GM21786 (cell line): ENCODE measurements at regions not wholly inside any gene's neighbourhood (a gene's known extent, or its start where the extent isn't known, plus 50 kb on each side); places are given as distances from the start of the nearest gene placed in this dataset.

Source experiments
- ATAC-seq: cut with Tn5 transposase; IDR thresholded peaks from one replicate; pipeline ENCODE4 v1.9.1; 2021; ENCODE audit not compliant: unreplicated experiment

- ATAC-seq, result no peak
These were observed 1026.6 kb downstream of the BRD1 start for GRCh38 chr22:48800886-48801607.

- no peak for ATAC-seq
These were observed 1027.4 kb downstream of the BRD1 start for GRCh38 chr22:48800036-48800885.

DNA sequence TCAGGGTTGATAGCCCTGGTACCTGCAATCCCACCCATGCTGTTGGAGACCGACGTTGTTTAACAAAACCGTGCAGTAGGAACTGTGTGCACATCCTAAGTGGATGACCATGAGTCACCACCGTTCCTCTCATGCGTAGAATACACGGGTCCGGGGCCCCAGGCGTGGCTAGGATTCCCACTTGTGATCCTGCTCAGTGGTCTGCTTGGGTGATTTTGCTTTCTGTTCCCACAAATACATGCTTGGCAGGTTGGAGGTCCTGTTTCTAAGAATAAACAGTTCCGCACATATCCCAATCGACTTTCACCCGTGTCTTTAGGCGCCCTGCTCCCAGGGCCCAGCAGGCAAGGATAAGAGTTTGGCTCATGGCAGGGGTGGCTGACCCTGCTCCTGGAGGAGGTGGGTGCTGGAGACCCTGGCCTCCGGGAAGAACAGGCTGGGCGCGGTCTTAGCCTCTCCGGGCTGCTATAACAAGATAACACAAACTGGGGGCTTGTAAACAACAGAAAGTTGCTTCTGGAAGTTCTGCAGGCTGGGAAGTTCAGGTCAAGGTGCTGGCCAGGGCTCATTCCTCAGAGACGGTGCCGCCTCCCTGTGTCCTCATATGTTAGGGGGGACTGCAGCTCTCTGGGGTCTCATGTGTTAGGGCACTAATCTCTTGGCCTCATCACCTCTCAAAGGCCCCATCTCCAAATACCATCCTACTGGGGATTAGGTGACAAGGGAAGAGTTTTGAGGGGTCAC is 1028.3 kb downstream of the BRD1 start:
- ATAC-seq, result no peak

DNA sequence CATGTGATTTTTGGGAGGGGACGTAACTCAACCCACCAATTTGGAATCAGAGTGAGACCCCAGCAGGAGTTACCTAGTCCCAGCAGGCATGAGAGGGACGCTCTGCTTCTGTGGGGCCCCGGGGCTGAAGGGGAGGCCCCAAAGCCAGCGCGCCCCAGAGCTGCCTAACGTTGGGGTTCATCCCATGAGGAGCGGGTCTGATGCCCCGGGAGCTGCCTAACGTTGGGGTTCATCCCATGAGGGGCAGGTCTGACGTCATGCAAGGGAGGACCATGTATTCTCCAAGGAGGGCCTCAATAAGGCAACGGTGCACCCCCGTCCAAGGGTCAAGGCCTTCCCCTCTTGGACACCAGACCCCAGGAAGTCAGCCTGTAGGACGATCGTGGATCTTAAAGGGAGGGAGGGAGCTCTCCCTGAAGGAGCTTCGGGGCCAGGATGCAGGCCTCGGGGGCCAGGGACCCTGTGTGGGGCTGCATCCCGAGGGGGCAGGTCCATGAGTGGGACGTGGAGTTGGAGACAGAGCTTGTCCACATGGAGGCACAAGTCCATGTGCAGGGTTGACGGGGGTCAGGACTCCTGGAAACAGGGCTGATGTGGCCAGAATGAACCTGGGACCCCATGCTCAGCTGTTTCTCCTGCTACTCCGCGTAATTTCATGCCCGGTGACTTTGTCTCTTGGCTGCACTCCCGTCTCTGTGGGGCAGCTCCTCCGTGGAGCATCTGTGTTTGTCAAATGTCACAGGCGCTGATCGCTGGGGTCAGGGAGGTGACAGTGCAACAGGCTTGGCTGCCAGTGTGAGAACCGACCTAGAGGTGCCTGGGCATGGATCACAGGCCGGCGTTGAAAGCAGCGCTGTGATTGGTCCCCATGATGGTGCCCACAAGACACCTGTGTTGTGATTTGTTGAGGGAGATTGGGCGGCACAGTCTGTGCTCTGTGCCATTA is 1029.1 kb downstream of the BRD1 start:
- no peak for ATAC-seq

GRCh38 chr22:48797731-48798130 is 1029.9 kb downstream of the BRD1 start:
- no peak for ATAC-seq

GRCh38 chr22:48796310-48797015 is 1031.2 kb downstream of the BRD1 start:
- no peak for ATAC-seq

DNA sequence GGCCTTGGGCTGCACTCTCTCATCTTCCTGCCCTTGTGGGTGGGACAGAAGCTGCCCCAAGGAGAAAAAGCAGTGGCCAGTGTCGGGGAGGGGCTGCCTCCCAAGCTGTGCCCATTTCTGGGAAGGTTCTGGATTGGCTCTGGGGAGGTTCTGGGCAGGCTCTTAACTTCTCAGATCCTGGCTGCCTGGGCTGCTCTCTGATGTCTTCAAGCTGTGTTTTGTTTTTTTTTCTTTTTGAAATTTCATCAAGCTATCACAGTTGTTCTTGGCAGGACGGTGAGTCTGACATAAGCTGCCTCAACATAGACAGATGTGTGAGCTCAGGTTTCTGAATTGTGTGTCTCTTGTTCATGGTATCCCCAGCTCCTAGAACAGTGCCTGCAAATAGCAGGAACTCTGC is 1032.0 kb downstream of the BRD1 start:
- ATAC-seq, result no peak

- no peak for ATAC-seq
These were observed 1032.8 kb downstream of the BRD1 start for GRCh38 chr22:48794906-48795305.

DNA sequence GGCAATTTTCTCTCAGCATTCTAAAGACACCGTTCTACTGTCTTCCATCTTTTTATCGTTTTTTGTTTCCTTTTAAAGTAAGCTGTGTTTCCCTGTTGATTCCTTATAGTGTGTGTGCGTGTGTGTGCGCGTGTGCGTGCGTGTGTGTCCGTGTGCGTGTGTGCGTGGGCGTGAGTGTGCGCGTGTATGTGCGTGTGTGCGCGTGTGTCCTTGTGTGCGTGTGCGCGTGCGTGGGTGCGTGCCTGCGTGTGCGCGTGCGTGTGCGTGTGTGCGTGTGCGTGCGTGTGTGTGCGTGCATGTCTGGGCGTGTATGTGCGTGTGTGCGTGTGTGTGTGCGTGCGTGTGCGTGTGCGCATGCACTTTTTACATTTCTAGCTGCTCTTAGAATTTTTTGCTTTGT is 1033.7 kb downstream of the BRD1 start:
- no peak for ATAC-seq

DNA sequence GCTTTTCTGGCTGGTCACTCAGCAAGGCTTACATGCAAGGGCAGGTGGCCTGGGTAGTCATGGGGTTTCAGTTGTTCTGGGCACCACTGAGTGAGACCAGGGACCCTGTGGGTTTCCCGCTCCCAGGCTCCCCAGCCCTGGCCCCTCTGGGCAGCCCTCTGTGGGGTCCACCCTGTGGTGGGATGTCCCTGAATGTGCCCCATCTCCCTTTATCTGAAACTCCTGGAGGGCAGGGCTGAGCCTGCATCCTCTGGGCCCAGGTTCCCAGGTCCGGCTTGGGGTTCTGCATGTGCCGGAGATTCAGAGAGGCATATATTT is 1041.0 kb downstream of the BRD1 start:
- no peak for ATAC-seq

GRCh38 chr22:48785792-48786678 is 1041.6 kb downstream of the BRD1 start:
- no peak for ATAC-seq

GRCh38 chr22:48784701-48785503 is 1042.8 kb downstream of the BRD1 start:
- ATAC-seq, result no peak

DNA sequence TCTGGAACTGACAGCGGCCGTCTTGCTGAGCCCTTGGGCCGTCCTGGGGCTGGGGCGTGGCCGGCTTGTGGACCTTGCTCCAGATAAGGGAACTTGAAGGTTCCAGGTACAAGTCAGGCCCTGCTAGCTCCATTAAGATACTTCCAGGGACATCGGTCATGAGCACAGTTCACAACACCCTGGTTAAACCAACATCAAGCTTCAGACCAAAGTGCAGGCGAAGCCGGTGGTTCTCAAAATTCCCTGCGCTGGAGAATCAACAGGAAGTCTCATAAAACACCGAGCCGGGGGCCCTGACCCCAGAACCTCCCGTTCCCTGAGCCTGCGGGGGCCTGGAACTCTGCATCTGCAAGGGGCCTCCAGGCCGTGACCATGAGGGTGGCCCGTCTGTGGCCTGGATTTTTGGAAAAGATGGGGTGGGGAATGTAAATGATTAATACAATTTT is 1043.8 kb downstream of the BRD1 start:
- ATAC-seq, result no peak

- no peak for ATAC-seq
These were observed 1044.7 kb downstream of the BRD1 start for GRCh38 chr22:48782811-48783511.

DNA sequence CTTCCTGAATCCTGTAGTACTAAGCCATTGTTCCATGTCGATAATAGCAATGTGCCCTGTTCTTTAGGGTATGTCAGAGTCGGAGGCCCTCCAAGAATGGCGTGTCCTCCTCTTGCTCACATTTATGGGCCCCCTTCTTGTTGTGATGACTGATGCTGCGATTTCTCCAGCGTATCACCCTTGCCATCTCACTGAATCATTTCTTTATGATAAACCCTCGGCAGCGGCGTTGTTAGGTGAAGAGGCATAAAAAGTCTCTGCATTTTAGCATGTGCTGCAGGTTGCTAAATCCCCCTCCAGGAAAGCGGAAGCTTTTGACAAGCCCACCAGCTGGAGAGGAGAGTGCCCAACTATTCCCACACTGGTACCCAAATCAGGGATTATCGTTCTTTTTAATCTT is 1045.3 kb downstream of the BRD1 start:
- ATAC-seq, result no peak

DNA sequence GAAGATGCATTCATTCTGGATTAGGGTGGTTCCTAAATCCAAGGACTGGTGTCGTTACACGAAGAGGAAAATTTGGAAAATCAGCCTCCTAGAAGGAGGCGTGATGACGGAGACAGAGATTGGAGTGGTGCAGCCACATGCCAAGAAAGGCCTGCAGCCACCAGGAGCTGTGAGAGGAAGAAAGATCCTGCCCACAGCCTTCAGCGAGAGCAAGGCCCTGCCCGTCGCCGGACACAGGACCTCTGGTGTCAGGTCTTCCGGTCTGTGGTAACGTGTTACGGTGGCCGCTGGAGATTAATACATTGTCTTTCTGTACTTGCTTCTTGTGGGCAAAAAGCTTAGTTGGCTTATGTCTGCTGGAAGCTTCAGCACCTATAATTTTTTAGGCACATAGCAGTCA is 1045.8 kb downstream of the BRD1 start:
- ATAC-seq, result no peak

DNA sequence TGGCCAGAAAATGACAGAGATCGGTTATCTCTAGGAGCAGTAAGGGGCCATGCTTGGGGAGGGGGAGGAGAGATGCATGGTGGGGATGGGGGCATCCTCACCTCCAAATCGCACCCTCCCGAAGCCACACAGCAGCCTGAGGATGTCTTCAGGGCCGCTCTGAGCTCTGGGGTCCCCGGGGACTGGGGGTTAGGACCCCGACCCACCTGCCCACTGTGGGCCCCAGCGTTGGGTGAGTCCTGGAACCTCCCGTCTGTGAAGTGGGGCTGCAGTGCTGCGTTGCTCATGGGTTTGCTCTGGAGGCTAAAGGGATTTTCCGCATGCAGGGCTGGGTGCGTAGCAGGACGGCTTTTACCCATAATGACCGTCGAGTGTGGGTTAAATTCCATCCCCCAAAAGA is 1046.3 kb downstream of the BRD1 start:
- ATAC-seq, result no peak
